ENCODE measurements at regions not wholly inside any gene's neighbourhood (a gene's known extent, or its start where the extent isn't known, plus 50 kb on each side); places are given as distances from the start of the nearest gene placed in this dataset.
A peak's percentile ranks its signal among the peaks of the same experiment; 100 is the strongest.

DNA sequence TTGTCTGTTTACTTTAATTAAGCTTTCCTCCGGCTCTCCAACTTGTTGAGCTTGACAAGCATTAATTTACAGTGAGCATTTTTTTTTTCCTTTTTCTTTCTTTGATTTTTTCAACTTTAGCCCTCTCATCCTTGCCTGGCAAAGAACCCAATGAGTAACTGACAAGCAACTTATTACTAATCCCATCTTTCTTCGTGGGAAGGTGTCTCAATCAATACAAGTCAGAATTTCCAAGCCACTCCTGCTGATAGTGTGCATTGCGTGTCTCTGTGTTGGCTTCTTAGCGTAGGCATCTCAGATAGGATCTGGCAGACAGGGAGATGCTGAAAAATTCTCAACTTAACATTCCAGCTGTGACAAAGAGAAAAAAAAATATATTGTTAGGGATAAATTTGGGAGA lies 527.7 kb upstream of the WWC1 start:
- FAIRE-seq (peak; percentile 93), DNase-seq (ENCODE audit: low read depth) (peak; percentile 96)
- H3K36me3 ChIP-seq (ENCODE audit: control insufficient read depth, insufficient read depth, low read length) = no peaks in the 10 kb centered on the region
- no peak for TF ChIP-seq CTCF (IDR thresholded peaks at IDR 0.05; ENCODE audit: insufficient read depth, low read length, severe bottlenecking)
- H3K27me3 ChIP-seq (ENCODE audit: control insufficient read depth, insufficient read depth, low read length) = no peaks in the 10 kb centered on the region
- no peak overlapping the region for H3K4me3 ChIP-seq (ENCODE audit: low read depth, low read length)

GRCh38 chr5:167764641-167765289 lies 526.7 kb upstream of the WWC1 start:
- no peak overlapping the region for H3K4me3 ChIP-seq (ENCODE audit: low read depth, low read length)
- TF ChIP-seq CTCF (IDR thresholded peaks at IDR 0.05; ENCODE audit: insufficient read depth, low read length, severe bottlenecking) = no peak
- DNase-seq (ENCODE audit: low read depth) (no peak), FAIRE-seq (peak; percentile 13)
- H3K36me3 ChIP-seq (ENCODE audit: control insufficient read depth, insufficient read depth, low read length) = no peaks in the 10 kb centered on the region
- no peaks in the 10 kb centered on the region for H3K27me3 ChIP-seq (ENCODE audit: control insufficient read depth, insufficient read depth, low read length)

GRCh38 chr5:167765352-167765751 lies 526.1 kb upstream of the WWC1 start:
- TF ChIP-seq CTCF (IDR thresholded peaks at IDR 0.05; ENCODE audit: insufficient read depth, low read length, severe bottlenecking) = no peak
- Histone ChIP-seq H3K4me3 (ENCODE audit: low read depth, low read length) (no peak overlapping the region), H3K36me3 (ENCODE audit: control insufficient read depth, insufficient read depth, low read length) (no peaks in the 10 kb centered on the region), H3K27me3 (ENCODE audit: control insufficient read depth, insufficient read depth, low read length) (no peaks in the 10 kb centered on the region)
- no peak for DNase-seq (ENCODE audit: low read depth)
- no peak for FAIRE-seq

DNA sequence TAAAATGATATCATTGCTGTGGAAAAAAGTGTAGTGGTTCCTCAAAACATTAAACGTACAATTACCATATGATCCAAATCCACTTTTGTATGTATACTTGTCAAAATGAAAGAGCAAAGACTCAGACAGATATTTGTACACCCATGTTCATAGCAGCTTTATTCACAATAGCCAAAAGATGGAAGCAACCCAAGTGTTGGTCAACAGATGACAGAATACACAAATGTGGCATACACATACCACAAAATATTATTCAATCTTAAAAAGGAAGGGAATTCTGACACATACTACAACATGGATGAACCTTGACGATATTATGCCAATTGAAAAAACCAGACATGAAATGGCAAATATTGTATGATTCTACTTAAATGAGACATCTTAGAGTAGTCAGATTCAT lies 524.5 kb upstream of the WWC1 start:
- TF ChIP-seq CTCF (IDR thresholded peaks at IDR 0.05; ENCODE audit: insufficient read depth, low read length, severe bottlenecking) = no peak
- no peak for FAIRE-seq

GRCh38 chr5:167767795-167768194 lies 523.6 kb upstream of the WWC1 start:
- FAIRE-seq (no peak), DNase-seq (ENCODE audit: low read depth) (no peak)
- no peaks in the 10 kb centered on the region for H3K36me3 ChIP-seq (ENCODE audit: control insufficient read depth, insufficient read depth, low read length)
- H3K4me3 ChIP-seq (ENCODE audit: low read depth, low read length) = no peak overlapping the region
- TF ChIP-seq CTCF (IDR thresholded peaks at IDR 0.05; ENCODE audit: insufficient read depth, low read length, severe bottlenecking) = no peak
- no peaks in the 10 kb centered on the region for H3K27me3 ChIP-seq (ENCODE audit: control insufficient read depth, insufficient read depth, low read length)

More for the DNA sequence above, 524.5 kb upstream of the WWC1 start:
- no peaks in the 10 kb centered on the region for H3K27me3 ChIP-seq (ENCODE audit: control insufficient read depth, insufficient read depth, low read length)
- no peaks in the 10 kb centered on the region for H3K36me3 ChIP-seq (ENCODE audit: control insufficient read depth, insufficient read depth, low read length)
- no peak overlapping the region for H3K4me3 ChIP-seq (ENCODE audit: low read depth, low read length)
- DNase-seq (ENCODE audit: low read depth) = no peak

GRCh38 chr5:167769846-167770413 lies 521.5 kb upstream of the WWC1 start:
- no peak for TF ChIP-seq CTCF (IDR thresholded peaks at IDR 0.05; ENCODE audit: insufficient read depth, low read length, severe bottlenecking)
- DNase-seq (ENCODE audit: low read depth) (peak; percentile 52), FAIRE-seq (no peak)
- H3K36me3 ChIP-seq (ENCODE audit: control insufficient read depth, insufficient read depth, low read length) = no peaks in the 10 kb centered on the region
- H3K27me3 ChIP-seq (ENCODE audit: control insufficient read depth, insufficient read depth, low read length) = no peaks in the 10 kb centered on the region
- no peak overlapping the region for H3K4me3 ChIP-seq (ENCODE audit: low read depth, low read length)

Measured in bronchial epithelial cell (primary cell).